ENCODE measurements at regions not wholly inside any gene's neighbourhood (a gene's known extent, or its start where the extent isn't known, plus 50 kb on each side); places are given as distances from the start of the nearest gene placed in this dataset.

- H3K4me1 ChIP-seq: no peaks in the 10 kb centered on the region
- no peaks in the 10 kb centered on the region for H3K27me3 ChIP-seq
- H3K4me3 ChIP-seq (replicated peaks in 1 of 3): no peak overlapping the region
- no peak for DNase-seq
- no peak overlapping the region for H3K27ac ChIP-seq
- no peaks in the 10 kb centered on the region for H3K36me3 ChIP-seq
- TF ChIP-seq, protein P1, sequence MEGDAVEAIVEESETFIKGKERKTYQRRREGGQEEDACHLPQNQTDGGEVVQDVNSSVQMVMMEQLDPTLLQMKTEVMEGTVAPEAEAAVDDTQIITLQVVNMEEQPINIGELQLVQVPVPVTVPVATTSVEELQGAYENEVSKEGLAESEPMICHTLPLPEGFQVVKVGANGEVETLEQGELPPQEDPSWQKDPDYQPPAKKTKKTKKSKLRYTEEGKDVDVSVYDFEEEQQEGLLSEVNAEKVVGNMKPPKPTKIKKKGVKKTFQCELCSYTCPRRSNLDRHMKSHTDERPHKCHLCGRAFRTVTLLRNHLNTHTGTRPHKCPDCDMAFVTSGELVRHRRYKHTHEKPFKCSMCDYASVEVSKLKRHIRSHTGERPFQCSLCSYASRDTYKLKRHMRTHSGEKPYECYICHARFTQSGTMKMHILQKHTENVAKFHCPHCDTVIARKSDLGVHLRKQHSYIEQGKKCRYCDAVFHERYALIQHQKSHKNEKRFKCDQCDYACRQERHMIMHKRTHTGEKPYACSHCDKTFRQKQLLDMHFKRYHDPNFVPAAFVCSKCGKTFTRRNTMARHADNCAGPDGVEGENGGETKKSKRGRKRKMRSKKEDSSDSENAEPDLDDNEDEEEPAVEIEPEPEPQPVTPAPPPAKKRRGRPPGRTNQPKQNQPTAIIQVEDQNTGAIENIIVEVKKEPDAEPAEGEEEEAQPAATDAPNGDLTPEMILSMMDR (IDR thresholded peaks at IDR 0.05): no peak
- no peaks in the 10 kb centered on the region for H3K9me3 ChIP-seq
- intact Hi-C loops (cut with DNase I): no loop called here
Observed at GRCh38 chr4:130646886-130647285, 1550.9 kb downstream of the C4orf33 start.

DNA sequence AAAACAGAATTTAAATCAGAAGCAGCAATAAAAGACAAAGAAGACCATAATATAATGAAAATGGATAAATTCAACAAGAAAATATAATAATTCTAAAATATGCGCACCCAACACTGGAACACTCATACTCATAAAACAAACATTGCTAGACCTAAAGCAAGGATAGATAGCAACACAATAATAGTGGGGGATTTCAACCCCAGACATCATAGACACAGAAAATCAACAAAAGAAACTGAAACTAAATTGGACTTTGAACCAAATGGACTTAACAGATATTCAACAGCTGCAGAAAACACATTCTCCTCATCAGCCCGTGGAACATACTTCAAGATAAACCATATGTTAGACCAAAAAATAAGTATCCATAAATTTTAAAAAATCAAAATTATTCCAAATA, 1552.6 kb downstream of the C4orf33 start:
- no peaks in the 10 kb centered on the region for H3K27me3 ChIP-seq
- intact Hi-C loops (cut with DNase I): no loop called here
- H3K36me3 ChIP-seq: no peaks in the 10 kb centered on the region
- no peaks in the 10 kb centered on the region for H3K9me3 ChIP-seq
- TF ChIP-seq, protein P1 (IDR thresholded peaks at IDR 0.05): no peak
- no peak for TF ChIP-seq POLR2A (IDR thresholded peaks at IDR 0.05)
- no peak overlapping the region for H3K27ac ChIP-seq
- 87 to 93% methylated on average over 2 of the region's 2 CpGs for WGBS, 2 donors
- DNase-seq: no peak
- no peak overlapping the region for H3K4me3 ChIP-seq (replicated peaks in 1 of 3)
- no peaks in the 10 kb centered on the region for H3K4me1 ChIP-seq

GRCh38 chr4:130653842-130654241, 1557.9 kb downstream of the C4orf33 start:
- H3K27ac ChIP-seq: no peak overlapping the region
- intact Hi-C loops (cut with DNase I): no loop called here
- WGBS, 2 donors: 91 to 93% methylated on average over 6 of the region's 6 CpGs

DNA sequence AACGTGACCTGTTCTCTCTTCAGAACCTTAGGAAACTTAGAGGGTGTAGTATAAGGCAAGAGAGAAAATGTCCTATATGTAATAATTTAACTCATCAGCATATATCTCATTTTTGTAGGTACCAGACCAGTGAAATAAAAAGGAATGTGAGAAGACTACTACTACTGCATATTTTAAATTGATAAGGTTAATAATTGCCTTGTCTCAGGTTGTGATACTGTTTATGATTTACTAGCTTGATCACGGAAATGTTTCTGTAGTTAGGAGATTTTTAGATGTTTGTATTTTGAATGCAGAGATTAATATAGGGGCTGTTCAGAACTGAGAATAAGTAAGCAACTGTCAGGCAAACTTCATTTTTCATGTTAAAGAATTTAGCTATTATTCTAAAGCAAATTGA, 1563.4 kb downstream of the C4orf33 start:
- Histone ChIP-seq H3K27me3 (no peaks in the 10 kb centered on the region), H3K4me3 (replicated peaks in 1 of 3) (no peak overlapping the region), H3K27ac (no peak overlapping the region), H3K9me3 (no peaks in the 10 kb centered on the region), H3K36me3 (no peaks in the 10 kb centered on the region), H3K4me1 (no peaks in the 10 kb centered on the region)
- TF ChIP-seq POLR2A (IDR thresholded peaks at IDR 0.05): no peak
- TF ChIP-seq, protein P1 (IDR thresholded peaks at IDR 0.05): no peak
- intact Hi-C loops (cut with DNase I): no loop called here
- no peak for DNase-seq
- WGBS, 2 donors: 81 to 83% methylated on average over 2 of the region's 2 CpGs

More at GRCh38 chr4:130653842-130654241, 1557.9 kb downstream of the C4orf33 start:
- no peak for TF ChIP-seq POLR2A (IDR thresholded peaks at IDR 0.05)
- TF ChIP-seq, protein P1 (IDR thresholded peaks at IDR 0.05): no peak
- Histone ChIP-seq H3K4me3 (replicated peaks in 1 of 3) (no peak overlapping the region), H3K27me3 (no peaks in the 10 kb centered on the region), H3K4me1 (no peaks in the 10 kb centered on the region), H3K9me3 (no peaks in the 10 kb centered on the region), H3K36me3 (no peaks in the 10 kb centered on the region)
- no peak for DNase-seq

DNA sequence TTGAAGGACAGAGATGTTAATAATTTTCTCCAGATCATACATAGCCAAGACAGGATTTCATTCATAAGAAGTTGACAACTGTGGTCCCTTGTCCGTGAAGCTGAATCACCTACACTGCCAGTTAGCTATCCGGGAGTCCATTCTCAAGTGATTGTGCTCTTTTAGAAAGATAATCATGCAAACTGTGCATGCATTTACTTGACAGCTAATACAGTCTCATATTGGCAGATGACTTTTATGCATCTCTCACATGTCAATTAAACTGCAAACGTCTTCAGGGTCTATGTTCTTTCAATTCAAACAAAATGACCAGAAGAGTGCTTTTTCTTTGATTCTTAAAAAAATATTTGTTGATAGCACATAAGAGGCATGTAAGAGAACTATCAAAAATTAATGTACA, 1572.9 kb downstream of the C4orf33 start:
- no peaks in the 10 kb centered on the region for H3K9me3 ChIP-seq
- no peaks in the 10 kb centered on the region for H3K36me3 ChIP-seq
- H3K27ac ChIP-seq: no peak overlapping the region
- no peak for DNase-seq
- TF ChIP-seq, protein P1 (IDR thresholded peaks at IDR 0.05): no peak
- no peak for TF ChIP-seq POLR2A (IDR thresholded peaks at IDR 0.05)
- H3K4me3 ChIP-seq (replicated peaks in 1 of 3): no peak overlapping the region
- no peaks in the 10 kb centered on the region for H3K27me3 ChIP-seq
- WGBS, 2 donors: 64 to 65% methylated on average over 3 of the region's 3 CpGs
- intact Hi-C loops (cut with DNase I): no loop called here
- no peaks in the 10 kb centered on the region for H3K4me1 ChIP-seq
